HG02870 (cell line): ENCODE measurements at regions not wholly inside any gene's neighbourhood (a gene's known extent, or its start where the extent isn't known, plus 50 kb on each side); places are given as distances from the start of the nearest gene placed in this dataset.
"Not testable (repeated sequence)": the region's sequence is repeated elsewhere in the genome, so short reads cannot be mapped to it uniquely, and the experiment has no call there.

ENCODE experiments used
- ATAC-seq: cut with Tn5 transposase; IDR thresholded peaks from one replicate; pipeline ENCODE4 v1.9.1; 2021; ENCODE audit warnings: mild to moderate bottlenecking, moderate library complexity; ENCODE audit not compliant: unreplicated experiment

DNA sequence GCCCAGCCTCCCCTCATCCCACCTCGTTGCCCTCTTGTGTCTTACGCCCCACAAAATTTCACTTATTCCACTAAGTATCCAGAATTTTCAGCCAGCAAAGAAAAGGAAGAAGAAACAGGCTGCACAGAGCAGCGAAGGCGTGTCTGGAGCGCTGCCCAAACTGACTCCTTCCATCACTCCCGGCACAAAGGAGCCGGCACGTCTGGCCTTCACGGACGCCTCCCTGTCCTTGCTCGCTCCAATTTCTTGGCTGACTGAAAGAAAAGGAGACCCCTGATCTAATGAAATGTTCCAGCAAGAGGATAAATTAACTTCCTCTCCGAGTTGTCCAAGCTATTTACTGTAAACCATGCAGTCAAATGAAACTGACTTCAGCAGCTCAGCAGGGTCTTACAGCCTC is 152.3 kb upstream of the CDH4 start:
- ATAC-seq: no peak

DNA sequence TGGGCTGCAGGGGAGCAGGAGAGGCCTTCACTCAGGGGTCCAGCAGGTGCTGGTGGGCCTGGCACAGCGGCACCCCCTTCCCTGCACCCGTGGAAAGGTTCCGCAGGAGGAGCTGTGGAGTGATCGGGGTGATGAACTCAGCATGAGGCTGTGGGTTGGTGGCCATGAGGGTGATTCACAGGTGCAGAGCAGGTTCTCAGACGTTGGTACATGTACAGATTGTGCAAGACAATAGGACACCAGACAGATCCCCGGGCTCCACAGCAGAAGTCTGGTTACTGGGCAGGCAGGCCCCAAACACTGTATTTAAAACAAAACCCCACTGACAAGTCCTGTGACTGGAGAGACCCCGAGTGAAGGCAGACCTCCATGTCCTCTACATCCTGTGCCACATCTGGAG is 151.6 kb upstream of the CDH4 start:
- no peak for ATAC-seq

DNA sequence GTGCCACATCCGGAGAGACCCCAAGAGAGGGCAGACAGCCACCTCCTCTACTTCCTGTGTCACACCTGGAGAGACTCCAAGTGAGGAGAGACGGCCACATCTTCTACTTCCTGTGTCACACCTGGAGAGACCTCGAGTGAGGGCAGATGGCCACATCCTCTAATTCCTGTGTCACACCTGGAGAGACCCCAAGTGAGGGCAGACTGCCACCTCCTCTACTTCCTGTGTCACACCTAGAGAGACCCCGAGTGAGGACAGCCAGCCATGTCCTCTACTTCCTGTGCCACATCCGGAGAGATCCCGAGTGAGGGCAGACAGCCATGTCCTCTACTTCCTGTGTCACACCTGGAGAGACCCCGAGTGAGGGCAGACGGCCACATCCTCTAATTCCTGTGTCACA is 150.7 kb upstream of the CDH4 start:
- not testable (repeated sequence) for ATAC-seq

DNA sequence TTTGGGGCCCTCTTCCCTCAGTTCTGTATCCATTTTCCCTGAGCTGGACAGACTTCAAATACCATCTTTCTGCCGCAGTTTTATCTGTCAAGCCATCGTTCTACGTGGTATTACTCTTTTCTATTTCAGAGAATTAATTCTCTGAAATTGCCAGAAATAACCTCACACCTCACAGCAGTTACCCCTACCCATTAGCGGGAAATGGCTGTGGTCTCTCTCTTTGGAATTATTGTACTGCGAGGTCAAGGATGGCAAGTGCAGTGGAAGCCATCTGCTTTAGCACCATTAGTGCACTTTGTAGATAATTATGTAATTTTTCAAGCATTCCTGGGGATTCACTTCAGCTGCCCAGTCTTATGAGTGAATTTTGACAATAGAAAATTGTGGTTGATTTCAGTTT is 147.8 kb upstream of the CDH4 start:
- ATAC-seq: no peak

DNA sequence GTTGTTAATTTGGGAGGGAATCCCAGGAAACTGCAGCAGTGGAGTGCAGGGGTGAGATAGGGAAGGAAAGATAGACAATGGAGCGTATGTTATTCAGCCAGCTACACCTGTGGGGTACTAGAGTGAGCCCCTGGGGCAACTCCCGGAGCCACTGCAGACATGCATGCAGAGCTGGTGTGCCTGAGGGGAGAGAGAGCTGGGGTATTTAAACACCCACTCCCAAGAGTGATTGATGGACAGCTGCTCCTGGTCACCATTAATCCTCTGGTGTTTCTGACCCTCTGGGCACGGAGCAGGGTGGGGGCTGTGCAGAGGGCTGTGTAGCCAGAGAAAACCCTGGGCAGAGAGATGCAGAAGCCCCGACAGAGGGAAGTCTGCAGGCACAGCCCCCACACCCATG is 146.7 kb upstream of the CDH4 start:
- no peak for ATAC-seq

DNA sequence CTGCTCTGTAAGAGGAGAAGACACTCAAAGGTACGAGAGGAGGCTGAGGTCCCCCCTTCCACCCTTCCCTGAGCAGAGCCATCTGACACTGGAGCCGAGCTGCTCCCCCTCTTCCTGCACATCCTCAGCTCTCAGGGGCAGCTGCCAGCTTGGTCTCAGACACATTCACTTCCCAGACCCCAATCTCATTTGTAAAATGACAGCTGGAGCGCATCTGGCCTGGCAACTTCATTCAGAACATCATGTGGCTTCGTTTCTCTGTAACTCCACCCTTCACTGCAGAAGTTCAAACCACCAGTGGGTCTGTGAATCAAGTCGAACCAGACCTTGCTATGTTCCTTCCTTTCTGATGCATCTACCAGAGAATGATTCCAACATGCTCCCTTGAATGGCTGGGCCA is 145.6 kb upstream of the CDH4 start:
- ATAC-seq: no peak

DNA sequence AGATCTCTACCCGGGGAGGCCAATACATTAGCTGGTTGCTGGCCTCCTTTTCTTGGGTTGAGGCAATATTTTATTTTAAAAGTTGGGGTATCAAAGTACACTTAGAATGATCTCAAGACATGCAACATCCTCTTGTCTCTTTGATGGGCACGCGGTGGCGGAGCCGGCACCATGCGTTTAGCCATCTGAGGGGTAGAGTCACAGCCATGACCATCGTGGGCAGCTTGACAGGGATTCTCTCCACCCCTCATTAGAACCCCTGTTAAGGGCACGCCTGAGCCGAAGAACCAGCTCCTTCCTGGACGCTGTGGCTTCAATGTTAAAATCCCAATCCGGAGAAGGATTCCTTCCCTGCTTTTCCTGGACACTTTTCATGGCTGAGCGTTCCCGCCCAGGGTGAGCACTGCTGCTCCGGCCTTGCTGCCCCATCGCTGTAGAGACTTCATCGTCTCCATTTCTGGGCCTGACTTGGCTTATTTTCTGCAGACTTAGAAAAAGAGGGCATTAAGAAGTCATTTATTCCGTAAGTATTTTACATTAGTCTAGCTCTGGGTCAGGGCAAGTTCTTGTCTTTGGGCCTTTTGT is 142.7 kb upstream of the CDH4 start:
- no peak for ATAC-seq

DNA sequence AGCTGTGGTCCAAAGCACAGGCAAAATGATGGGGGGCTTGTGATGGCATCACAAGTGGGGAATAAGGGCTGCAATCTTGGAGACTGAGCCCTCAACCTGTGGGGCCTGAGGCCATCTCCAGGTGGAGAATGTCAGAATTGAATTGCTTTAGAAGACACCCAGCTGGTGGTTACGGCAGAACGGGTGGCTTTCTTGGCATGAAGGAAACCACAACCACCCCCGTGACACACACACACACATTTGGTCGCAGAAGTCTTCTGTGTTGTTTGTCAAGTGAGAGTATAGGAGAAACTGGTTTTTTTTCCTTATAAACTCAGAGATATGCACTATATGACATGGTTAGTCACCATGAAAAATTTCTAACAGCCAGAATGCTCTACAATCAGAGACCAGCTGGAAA is 139.5 kb upstream of the CDH4 start:
- no peak for ATAC-seq

DNA sequence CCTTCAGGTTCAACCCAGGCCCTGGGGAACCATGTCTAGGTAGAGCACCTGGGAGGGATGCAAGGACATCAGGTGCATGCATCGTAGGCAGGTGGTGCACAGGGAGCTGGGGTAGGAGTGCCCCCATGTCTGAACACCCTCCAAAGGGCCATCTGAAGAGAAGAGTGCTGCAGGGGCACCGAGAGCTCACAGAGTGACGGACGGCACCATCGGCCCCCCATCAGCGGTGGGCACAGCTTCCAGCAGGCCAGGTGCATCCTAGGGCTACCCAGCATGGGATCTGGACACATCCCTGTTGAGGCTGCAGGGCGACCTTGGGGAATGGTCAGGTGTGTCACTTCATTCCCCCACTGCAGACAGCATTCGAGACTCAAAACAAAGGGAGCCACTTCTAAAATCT is 138.3 kb upstream of the CDH4 start:
- ATAC-seq: no peak

DNA sequence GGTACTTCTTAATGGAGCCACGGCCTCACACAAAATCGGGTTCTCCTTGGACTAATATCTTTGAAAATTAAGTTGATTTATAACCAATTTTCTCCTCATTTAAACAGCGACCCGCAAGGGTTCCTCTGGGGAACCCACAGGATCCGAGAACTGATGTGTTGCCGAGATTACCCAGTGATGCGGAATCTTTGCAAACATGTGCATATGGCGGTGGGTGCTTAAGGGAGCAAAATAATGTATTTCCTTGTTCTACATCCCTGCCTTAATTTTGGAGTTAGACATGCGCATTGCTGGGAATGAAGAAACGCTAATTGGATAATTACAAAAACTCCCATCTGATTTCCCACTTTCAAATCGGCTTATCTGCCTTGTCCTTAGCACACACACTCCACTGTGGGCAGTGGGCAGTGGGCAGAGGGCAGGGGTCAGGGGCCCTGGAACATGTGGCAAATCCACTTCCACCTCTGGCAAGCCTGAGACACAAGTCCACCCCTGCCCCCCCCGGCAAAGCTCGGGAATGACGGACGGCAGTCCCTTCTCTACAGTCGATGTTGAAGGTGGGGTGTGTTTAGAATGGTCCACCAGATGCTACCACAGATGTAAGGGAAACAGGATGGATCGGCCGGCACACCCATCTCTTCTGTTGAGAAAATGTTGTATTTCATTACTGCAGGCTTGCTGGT is 137.4 kb upstream of the CDH4 start:
- ATAC-seq: no peak

DNA sequence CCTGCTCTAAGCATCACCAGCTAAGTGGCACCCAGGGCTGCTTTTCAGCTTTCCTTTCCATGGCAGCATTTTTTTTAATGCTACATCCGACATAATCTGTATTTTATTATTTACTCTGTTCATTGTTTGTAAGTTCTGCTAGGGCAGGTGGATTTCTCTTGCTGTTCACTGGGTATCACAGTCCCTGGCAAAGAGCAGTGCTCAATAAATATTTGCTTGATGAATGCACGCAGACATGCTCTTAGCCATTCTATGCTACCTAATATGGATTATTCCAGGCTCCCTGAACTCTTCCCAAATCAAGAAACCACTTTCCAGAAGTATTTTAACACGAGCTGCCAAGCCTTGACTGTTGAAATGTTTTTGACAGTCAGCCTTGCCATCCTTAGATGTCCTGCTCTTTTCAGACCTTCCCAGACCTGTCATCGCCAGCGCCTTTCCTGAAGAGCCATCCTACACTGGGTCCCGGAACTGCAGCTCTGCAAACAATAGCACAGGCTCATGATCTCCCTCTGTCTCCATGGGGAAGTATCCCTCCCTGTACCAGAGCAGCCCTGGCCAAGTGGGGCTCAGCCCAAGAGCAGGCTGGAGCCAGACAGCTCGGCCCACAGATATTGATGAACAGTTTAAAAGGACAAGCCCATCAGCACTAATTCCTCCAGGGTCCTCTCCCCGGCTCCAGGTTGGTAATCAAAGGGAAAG is 136.5 kb upstream of the CDH4 start:
- no peak for ATAC-seq

DNA sequence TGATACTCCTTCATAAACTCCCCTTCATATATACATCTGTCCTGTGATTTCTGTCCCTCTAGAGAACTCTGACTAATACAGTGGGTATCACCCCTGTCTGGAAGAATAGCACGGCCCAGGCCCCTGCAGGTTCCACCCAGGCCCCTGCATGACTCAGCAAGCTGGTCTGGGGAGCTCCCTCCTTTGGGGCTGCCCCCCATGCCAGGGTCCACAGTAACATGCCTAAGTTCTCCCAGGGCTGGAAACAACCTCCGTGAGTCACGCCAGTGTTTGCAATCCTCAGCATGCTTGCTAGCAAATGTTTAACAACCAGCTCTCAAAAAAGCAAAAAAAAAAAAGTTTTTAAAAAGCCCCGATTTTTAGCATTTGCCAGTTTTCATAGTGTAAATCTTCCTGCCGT is 134.3 kb upstream of the CDH4 start:
- ATAC-seq: no peak

DNA sequence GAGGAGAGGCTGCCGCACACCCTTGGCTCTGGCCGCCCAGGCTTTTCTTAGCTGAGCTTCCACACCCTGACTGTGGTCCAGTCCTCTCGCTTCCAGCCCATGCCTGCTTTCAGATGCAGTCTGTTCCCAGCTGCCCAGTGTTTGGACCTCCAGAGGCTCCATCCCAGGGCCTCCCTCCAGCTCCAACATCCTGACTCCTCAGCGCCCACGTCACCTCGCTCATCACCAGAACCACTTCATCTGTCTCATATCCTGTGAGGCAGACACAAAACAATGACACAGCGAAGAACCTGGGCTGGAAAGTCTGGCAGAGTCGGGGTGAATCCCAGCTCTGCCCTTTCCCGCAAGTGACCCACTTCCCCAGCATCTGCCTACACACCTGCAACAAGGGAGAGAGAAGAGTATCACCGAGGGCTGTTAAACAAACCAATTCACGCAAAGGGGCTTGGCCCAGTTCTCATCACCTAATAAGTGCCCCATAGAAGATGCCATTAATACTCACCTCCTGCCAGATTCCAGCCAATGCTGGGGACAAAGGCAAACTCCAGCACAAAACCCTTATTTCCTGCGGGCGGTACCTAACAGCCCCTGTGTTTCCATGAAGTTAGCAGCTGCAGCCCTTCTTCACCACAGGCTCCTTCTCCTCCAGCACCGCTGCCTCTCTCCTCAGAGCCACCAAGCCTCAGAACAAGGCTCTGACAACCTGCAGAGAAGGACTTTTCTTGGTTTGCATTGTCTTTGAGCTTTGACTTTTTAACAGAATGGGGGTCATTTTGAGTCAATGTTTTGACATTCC is 133.4 kb upstream of the CDH4 start:
- ATAC-seq: no peak

DNA sequence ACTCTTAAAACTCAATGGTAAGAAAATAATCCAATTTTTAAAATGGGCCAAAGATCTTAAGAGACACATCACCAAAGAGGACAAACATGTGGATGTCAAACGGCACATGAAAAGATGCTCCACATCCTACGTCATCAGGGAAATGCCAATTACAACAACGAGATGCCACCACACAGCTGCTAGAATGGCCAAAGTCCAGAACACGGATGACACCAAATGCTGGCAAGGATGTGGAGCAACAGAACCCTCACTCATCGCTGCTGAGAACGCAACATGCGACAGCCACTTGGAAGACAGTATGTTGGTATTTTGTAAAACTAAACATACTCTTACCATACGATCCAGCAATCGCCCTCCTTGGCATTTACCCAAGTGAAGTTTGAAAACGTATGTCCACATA is 132.8 kb upstream of the CDH4 start:
- no peak for ATAC-seq

DNA sequence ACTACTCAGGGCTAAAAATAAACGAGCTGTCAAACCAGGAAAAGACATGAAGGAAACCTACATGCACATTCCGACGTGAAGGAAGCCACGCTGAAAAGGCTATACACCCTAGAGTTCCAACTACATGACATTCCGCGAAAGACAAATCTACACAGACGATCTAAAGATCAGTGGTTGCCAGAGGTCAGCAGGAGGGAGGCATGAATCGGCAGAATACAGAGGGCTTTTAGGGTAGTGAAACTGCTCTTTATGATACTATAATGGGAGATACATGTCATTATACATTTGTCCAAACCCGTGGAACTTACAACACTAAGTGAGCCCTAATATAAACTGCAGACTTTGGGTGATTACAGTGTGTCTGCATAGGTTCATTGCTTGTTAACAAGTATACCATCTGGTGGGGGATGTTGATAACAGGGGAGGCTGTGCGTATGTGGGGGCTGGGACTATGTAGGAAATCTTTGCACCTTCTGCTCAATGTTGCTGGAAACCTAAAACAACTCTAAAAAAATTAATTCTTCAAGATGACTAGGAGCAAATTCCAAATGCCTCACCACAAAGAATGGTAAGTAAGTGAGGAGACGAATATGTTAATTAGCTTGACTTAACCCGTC is 132.2 kb upstream of the CDH4 start:
- no peak for ATAC-seq

DNA sequence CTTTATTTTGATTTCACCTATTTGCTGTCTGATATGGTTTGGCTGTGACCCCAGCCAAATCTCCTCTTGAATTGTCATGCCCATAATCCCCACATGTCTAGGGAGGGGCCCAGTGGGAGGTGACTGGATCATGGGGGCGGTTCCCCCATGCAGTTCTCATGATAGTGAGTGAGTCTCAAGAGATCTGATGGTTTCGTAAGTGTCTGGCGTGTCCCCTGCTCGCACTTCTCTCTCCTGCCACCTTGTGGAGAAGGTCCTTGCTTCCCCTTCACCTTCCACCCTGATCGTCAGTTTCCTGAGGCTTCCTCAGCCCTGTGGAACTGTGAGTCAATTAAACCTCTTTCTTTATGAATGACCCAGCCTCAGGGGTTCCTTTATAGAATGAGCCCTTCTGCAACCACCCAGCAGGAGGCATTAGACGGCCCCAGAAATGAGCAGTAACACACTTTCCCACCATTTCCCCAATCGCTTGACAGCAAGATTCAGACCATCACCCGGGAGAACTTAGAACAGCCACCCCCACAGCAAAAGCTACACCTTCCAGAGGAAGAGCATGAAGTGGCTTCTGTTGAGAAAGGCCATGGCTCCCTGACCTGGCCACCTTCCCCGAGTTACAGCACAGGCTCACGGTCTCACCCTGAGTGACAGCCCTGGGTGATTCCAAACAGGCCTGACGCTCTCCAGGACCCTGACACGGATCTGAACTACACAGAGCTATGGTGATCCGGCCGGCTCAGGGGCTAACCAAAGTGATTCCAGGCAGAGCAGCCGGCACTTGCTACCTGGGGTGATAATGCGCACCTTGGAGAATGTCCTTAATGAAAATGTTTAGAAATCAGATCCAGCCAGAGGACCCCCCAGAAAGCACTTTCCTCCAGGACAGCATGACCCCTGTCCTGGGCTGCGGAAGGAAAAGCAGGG is 131.2 kb upstream of the CDH4 start:
- no peak for ATAC-seq

DNA sequence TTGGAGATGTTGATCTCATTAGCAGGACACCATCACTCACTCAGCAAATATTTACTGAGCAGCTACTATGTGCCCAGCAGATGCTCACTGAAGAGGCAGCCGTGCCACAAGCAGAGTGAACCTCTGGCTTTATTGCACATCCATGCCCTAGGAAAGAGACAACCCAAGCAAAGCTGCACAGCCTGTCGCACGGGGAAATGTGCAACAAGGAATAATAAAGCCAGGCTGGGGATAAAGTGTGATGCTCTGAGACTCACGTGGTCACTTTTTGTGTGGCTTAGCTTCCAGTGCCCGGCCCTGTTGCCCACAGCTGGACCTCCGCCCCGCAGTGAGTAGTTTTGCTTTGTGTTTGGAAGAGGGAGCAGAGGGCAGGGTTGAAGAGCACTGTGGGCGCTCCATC is 130.4 kb upstream of the CDH4 start:
- no peak for ATAC-seq

DNA sequence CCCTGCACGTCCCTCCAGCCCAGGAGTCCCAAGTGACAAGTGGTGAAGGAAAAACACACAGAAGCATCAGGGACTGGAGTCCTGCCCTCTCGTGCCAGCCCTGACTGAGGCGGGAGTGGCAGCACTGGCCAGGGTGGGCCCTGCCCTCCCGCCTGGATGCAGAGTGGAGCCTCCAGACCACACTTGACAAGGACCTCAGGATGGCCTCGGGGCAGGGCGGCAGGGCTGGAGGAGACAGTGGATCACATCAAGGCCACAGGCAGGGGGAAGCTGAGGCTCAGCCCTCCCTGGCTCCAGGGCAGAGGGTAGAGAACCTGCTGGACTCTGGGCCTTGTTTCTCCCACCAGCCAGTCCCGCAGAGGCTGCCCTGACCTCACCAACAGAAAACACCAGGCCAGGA is 128.8 kb upstream of the CDH4 start:
- no peak for ATAC-seq

DNA sequence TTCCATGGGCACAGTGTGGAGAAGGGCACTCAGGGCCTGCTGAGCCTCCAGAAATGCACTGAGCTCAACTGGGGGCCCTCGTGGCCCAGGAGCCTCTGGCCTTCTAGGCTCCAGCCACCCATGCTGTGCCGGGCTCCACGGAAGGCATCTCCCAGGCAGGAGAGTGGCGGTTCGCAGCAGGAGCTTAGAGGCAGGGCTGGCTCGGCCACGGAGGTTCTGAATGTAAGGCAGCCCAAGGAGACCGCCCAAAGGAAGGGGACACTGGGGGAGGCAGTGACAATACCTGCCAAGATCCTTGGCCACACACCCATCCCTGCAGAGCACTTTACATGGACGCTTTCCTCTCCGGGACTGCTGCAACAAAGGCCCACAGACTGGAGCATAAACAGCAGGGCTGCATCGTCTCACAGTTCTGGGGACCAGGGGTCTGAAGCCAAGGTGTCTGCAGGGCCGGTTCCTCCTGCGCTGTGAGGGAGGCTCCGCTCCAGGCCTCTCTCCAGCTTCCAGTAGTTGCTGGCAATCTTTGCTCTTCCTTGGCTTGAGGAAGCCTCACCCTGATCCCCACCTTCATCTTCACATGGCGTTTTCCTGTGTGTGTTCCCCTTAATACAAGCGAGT is 128.2 kb upstream of the CDH4 start:
- ATAC-seq: no peak

DNA sequence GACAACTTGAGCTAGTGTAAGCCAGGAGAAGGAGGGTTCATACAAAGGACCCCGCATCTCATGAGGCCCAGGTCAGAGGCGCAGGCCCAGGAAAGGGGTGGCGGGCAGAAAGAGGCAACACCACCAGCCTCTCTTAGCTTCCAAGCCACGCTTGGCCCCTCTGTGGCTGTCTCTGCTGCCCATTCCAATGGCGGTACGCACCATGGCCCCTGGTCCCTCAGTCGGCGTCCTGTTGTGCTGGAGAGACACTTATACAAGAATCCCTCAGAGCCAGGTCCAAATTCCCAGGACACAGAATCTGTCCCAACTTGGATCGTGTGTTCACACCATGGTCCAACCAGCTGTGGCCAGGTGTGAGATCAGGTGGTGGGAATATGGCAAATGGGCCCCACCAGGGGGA is 127.0 kb upstream of the CDH4 start:
- no peak for ATAC-seq
